Esophagus squamous epithelium (tissue), 5 donors: ENCODE measurements at regions not wholly inside any gene's neighbourhood (a gene's known extent, or its start where the extent isn't known, plus 50 kb on each side); places are given as distances from the start of the nearest gene placed in this dataset.

Experiments
- DNase-seq: peaks from one replicate; lab custom pipeline; 2025; lab: John Stamatoyannopoulos, UW
- H3K27ac ChIP-seq, 4 donors: fragments of 200-600 bp; sonication (generic); one replicate each; pipeline ENCODE4 v1.5.1; 2016 to 2019; ENCODE audit warnings: mild to moderate bottlenecking in 1 of 4
- H3K27me3 ChIP-seq, 4 donors: fragments of 200-600 bp; sonication (generic); 1 replicate in 3 of 4; 2 replicates in 1 of 4; pipeline versions ENCODE4 v1.5.1 to v1.6.0; 2017 to 2021; ENCODE audit warnings: antibody characterized with exemption in 1 of 4
- H3K36me3 ChIP-seq, 3 donors: fragments of 200-600 bp; sonication (generic); one replicate each; pipeline ENCODE4 v1.5.1; 2016 to 2019
- H3K4me1 ChIP-seq, 3 donors: fragments of 200-600 bp; sonication (generic); one replicate each; pipeline ENCODE4 v1.5.1; 2017 to 2019
- H3K4me3 ChIP-seq, 4 donors: fragments of 200-600 bp; sonication (generic); 1 replicate in 3 of 4; 2 replicates in 1 of 4; pipeline ENCODE4 v1.5.1; 2016 to 2019; ENCODE audit warnings: mild to moderate bottlenecking in 2 of 4, moderate library complexity in 1 of 4
- H3K9me3 ChIP-seq, 3 donors: fragments of 200-600 bp; sonication (generic); one replicate each; pipeline ENCODE4 v1.5.1; 2016 to 2019
- CTCF ChIP-seq, 6 experiments: fragments of 450-650 bp in 4 of 6; fragments of 200-600 bp in 2 of 6; sonication (generic) in 2 of 6; IDR thresholded peaks; one replicate each; pipeline ENCODE4 v1.5.1; 2016 to 2019; ENCODE audit warnings: antibody characterized with exemption in 6 of 6, mild to moderate bottlenecking in 4 of 6, moderate library complexity in 4 of 6
- POLR2A ChIP-seq, 4 donors: fragments of 450-650 bp; IDR thresholded peaks; one replicate each; pipeline ENCODE4 v1.6.1; 2017; ENCODE audit warnings: antibody characterized with exemption in 4 of 4, mild to moderate bottlenecking in 4 of 4, moderate library complexity in 3 of 4
- WGBS, 2 donors: methylation state at CpG; one replicate each; pipeline ENCODE4 v1.1.5; 2018; 5-methylcytosine and 5-hydroxymethylcytosine counted together
- intact Hi-C: fragments of 100-400 bp; cut with DNase I; formaldehyde crosslinking; loops from one replicate; pipeline ENCODE4 v1.15.0; 2022
- donor health status: DM: yes; HTN: yes; CAD: no.

- WGBS, 2 donors = 42 to 45% methylated on average over 2 of the region's 3 CpGs
- TF ChIP-seq CTCF (IDR thresholded peaks at IDR 0.05) (no peak), POLR2A (IDR thresholded peaks at IDR 0.05) (no peak)
- Histone ChIP-seq H3K4me3 (no peak overlapping the region), H3K4me1 (no peaks in the 10 kb centered on the region), H3K27ac (no peak overlapping the region), H3K9me3 (no peaks in the 10 kb centered on the region), H3K27me3 (no peaks in the 10 kb centered on the region), H3K36me3 (no peaks in the 10 kb centered on the region)
- no peak for DNase-seq
- intact Hi-C loops = no loop called here
Observed at GRCh38 chr9:106613250-106613737, 249.7 kb upstream of the ZNF462 start.

DNA sequence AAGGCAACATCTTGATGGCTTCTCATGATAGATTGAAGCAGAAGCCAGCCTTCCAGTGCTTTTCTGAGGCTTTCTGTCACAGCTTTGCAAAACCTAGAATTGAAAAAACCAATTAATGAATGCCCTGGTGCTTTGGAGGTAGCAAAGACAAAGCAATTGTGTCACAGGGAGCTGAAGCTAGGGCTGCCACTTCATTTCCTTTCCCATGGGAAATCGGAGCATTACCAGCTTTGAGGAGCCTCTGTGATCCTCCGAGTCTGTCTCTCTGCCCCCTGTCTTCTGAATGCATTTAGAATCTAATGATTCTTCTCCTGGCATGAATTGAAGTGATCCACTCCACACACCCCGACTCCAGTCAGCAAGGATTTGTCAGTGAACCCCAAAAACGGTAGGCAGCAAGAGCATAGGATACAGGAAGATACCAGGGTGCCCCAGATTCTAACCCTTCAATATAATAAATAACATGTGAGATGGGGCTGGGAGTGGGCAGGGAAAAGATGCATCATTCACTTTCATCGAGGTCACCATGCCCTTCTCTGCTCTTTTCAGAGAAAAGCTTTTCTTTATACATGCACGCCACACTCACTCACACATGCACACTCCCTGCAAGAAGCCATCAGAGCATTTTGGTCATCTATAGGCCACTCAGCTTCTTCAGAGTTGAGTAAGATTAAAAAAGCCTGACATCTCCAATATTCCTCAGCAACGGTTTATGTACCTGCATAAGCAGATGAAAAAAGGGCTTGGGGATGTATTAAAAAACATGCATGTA is 247.7 kb upstream of the ZNF462 start:
- no peaks in the 10 kb centered on the region for H3K9me3 ChIP-seq
- no peaks in the 10 kb centered on the region for H3K4me1 ChIP-seq
- DNase-seq = no peak
- no peak overlapping the region for H3K27ac ChIP-seq
- no peak for TF ChIP-seq CTCF (IDR thresholded peaks at IDR 0.05)
- no peaks in the 10 kb centered on the region for H3K27me3 ChIP-seq
- WGBS, 2 donors = 74 to 82% methylated on average over 7 of the region's 7 CpGs
- H3K36me3 ChIP-seq = no peaks in the 10 kb centered on the region
- H3K4me3 ChIP-seq = no peak overlapping the region
- intact Hi-C loops = no loop called here

DNA sequence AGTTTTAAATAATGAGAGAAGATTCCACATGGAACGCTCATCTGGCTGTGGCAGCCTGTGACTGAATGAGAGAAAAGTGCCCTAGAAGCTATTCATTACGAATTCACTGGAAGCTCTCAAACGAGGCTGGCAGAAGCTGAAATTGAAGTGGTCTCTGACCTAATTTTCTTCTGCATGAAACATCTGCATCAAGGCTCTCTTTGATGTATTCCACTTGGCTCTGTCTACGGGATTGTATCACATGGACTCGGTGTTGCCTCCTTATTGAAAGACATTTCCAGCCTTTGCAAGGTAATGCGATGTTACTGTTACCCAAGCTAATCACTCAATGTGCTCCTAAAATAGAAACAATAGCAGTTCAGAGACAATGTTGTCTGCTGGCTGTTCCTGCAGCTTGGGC is 246.9 kb upstream of the ZNF462 start:
- Histone ChIP-seq H3K27me3 (no peaks in the 10 kb centered on the region), H3K9me3 (no peaks in the 10 kb centered on the region), H3K36me3 (no peaks in the 10 kb centered on the region), H3K27ac (no peak overlapping the region), H3K4me3 (no peak overlapping the region), H3K4me1 (no peaks in the 10 kb centered on the region)
- intact Hi-C loops = no loop called here
- TF ChIP-seq CTCF (IDR thresholded peaks at IDR 0.05) (no peak), POLR2A (IDR thresholded peaks at IDR 0.05) (no peak)
- DNase-seq = no peak
- 64 to 74% methylated on average over 6 of the region's 6 CpGs for WGBS, 2 donors

DNA sequence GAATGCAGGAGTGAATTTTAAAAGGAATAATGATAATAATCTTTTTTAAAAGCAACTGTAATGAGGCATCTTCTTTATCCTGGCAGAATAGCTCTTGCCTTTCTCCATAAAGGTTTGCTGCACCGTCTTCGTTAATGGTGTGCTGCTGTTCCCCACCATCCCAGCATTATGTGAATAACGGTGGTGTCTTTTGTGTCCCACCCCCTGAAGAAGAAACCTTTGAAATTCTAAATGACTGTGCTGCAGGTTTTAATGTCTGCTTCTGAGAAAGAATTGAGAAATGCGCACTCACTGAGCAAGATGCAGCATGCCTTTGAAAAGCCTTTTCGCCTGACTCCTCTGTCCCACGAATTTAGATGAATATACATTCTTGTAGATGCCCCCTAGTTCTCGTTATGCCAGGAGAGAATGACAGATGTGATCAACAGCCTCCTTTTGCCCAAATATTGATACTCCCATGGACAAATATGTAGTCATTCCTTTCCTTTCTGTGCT is 246.1 kb upstream of the ZNF462 start:
- intact Hi-C loops = no loop called here
- 52 to 65% methylated on average over 7 of the region's 7 CpGs for WGBS, 2 donors

More for the DNA sequence above, 246.1 kb upstream of the ZNF462 start:
- H3K4me3 ChIP-seq = no peak overlapping the region
- no peaks in the 10 kb centered on the region for H3K9me3 ChIP-seq
- no peaks in the 10 kb centered on the region for H3K27me3 ChIP-seq
- DNase-seq = no peak
- H3K4me1 ChIP-seq = no peaks in the 10 kb centered on the region
- H3K36me3 ChIP-seq = no peaks in the 10 kb centered on the region
- TF ChIP-seq POLR2A (IDR thresholded peaks at IDR 0.05) (no peak), CTCF (IDR thresholded peaks at IDR 0.05) (no peak)
- H3K27ac ChIP-seq = no peak overlapping the region
